GM12864 (cell line): ENCODE measurements at regions not wholly inside any gene's neighbourhood (a gene's known extent, or its start where the extent isn't known, plus 50 kb on each side); places are given as distances from the start of the nearest gene placed in this dataset.
A peak's percentile ranks its signal among the peaks of the same experiment; 100 is the strongest.

Experiments
- DNase-seq: peaks from one replicate; pipeline ENCODE4 v3.0.0-alpha.2; 2011; ENCODE audit warnings: low read depth
- H3K4me3 ChIP-seq: 2 replicates; pipeline ENCODE4 v1.5.1; 2011; ENCODE audit warnings: mild to moderate bottlenecking, low read depth, low read length, control low read depth
- CTCF ChIP-seq: IDR thresholded peaks from 2 replicates; pipeline ENCODE4 v1.5.1; 2011; ENCODE audit warnings: low read depth, mild to moderate bottlenecking, moderate library complexity, low read length, control low read depth, inconsistent platforms; ENCODE audit errors: missing control alignments

GRCh38 chr1:79207786-79208185, 201.3 kb upstream of the ADGRL4 start:
- TF ChIP-seq CTCF = no peak
- DNase-seq = no peak
- no peak overlapping the region for H3K4me3 ChIP-seq

- H3K4me3 ChIP-seq = no peak overlapping the region
- no peak for DNase-seq
- no peak for TF ChIP-seq CTCF
Measured at GRCh38 chr1:79207331-79207730, 200.8 kb upstream of the ADGRL4 start.

GRCh38 chr1:79204779-79205479, 198.4 kb upstream of the ADGRL4 start:
- no peak for TF ChIP-seq CTCF
- no peak overlapping the region for H3K4me3 ChIP-seq
- no peak for DNase-seq

- DNase-seq = no peak
- TF ChIP-seq CTCF = no peak
- H3K4me3 ChIP-seq = no peak overlapping the region
Measured at GRCh38 chr1:79198832-79199231, 192.3 kb upstream of the ADGRL4 start.

- no peak for DNase-seq
- no peak overlapping the region for H3K4me3 ChIP-seq
- TF ChIP-seq CTCF = peak; percentile 26
Measured at GRCh38 chr1:79197421-79197820, 190.9 kb upstream of the ADGRL4 start.

- DNase-seq = no peak
- no peak overlapping the region for H3K4me3 ChIP-seq
- no peak for TF ChIP-seq CTCF
Measured at GRCh38 chr1:79196211-79196610, 189.7 kb upstream of the ADGRL4 start.
